SIG-M5 treated with dmso at 0.1 percent for 504 hours (cell line): ENCODE measurements at regions not wholly inside any gene's neighbourhood (a gene's known extent, or its start where the extent isn't known, plus 50 kb on each side); places are given as distances from the start of the nearest gene placed in this dataset.
A peak's percentile ranks its signal among the peaks of the same experiment; 100 is the strongest.

Source experiments
- DNase-seq: peaks from one replicate; lab custom pipeline; 2025; ENCODE audit not compliant: unreplicated experiment; lab: John Stamatoyannopoulos, UW

DNA sequence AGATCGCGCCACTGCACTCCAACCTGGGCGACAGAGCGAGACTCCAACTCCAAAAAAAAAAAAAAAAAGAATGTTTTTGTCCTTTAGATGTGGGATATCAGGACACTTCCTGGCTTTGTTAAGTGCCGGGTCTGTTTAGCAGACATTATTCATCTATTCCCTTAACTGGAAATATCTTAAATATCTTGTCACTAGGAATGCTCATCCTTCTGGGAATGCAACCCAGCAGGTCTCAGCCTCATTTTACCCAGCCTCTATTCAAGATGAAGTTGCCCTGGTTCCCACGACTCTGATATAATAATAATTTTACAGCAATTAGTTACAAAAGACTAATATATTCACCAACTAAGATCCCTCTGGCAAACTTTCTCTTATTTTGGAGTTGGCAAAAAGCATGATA, 260.9 kb upstream of the SLITRK3 start:
- DNase-seq = no peak

DNA sequence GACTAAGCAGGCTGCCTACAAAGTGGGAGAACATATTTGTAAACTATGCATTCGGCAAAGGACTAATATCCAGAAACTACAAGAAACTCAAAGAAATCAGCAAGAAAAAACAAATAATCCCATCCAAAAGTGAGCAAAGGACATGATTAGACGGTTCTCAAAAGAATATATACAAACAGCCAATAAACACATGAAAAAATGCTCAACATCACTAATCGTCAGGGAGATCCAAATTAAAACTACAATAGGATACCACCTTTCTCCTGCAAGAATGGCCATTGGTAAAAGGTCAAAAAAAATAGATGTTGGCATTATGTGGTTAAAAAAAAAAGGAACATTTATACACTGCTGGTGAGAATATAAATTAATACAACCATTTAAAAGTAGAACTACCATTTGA, 259.6 kb upstream of the SLITRK3 start:
- no peak for DNase-seq

DNA sequence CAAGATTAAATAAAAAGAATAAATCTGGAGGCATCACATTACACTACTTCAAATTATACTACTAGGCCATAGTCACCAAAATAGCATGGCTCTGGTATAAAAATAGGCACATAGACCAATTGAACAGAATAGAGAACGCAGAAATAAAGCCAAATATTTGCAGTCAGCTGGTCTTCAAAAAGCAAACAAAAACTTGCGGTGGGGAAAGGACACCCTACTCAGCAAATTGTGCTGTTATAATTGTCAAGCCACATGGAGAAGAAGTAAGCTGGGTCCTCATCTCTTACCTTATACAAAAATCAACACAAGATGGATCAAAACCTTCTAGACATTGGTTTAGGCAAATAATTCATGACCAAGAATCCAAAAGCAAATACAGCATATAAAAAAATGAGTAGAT, 259.2 kb upstream of the SLITRK3 start:
- DNase-seq = no peak

DNA sequence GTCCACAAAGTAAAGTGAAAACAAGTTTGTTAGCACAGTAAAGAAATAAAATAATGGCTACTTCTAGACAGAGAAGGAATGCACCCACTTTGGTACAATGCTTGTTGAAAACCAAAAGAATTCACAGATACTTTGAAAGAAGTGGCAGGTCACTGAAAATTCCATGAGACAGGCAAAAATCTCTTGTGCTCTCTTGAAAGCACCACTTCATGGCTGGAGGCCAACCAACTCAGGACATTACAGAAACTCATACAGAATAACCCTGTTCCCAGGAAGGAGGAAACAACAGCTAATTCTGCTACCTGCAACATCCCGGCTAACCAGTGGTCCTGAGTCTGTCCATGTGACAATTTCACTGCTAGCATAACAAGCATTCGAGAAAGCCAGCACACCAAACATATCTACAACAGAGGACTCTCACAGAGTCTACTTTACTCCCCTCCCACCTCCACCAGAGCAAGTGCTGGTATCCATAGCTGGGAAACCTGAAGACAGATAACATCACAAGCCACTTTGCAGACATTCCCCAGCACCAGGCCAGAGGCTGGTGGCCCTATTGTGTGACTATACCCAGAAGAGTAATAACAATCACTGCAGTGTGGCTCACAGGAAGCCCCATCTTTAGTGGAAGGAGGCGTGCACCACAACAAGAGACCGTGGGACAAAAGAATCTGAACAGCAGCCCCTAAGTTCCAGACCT, 255.3 kb upstream of the SLITRK3 start:
- no peak for DNase-seq

DNA sequence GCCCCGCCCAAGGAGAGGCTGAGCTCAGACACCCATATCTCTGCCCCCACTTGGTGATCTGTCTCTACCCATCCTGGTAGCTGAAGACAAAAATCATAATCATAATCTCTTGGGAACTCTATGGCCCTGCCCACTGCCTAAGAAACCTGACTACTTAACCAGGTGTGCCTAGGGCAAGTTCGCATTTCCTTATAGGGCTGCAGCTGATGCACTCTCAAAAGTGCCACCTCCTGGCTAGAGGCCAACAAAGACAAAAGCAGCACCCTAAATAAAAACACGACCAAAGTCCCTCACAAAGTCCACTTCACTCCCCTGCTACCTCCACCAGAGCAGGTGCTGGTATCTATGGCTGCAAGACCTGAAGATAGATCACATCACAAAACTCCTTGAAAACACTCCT, 250.4 kb upstream of the SLITRK3 start:
- DNase-seq = no peak

DNA sequence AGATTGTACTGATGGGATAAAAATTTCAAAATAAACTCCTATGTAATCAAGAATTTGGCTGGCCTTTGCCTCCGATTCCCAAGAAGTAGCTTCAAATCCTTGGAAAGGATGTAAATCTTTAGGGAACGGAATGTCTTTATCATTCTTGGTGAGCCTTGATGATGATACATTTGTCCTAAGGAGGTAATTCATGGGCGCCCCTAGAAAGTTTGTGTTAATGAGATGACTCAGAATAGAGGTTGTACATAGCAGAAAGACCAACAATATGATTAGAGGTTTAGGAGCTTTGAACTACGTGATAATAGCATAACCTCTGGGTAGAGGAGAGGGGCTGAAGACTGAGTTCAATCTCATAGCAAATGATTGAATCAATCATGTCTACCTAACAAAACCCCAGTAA, 248.6 kb upstream of the SLITRK3 start:
- DNase-seq = no peak

- DNase-seq = no peak
Measured at GRCh38 chr3:165443664-165444063, 247.5 kb upstream of the SLITRK3 start.

- DNase-seq = no peak
Measured at GRCh38 chr3:165442061-165442460, 245.9 kb upstream of the SLITRK3 start.

DNA sequence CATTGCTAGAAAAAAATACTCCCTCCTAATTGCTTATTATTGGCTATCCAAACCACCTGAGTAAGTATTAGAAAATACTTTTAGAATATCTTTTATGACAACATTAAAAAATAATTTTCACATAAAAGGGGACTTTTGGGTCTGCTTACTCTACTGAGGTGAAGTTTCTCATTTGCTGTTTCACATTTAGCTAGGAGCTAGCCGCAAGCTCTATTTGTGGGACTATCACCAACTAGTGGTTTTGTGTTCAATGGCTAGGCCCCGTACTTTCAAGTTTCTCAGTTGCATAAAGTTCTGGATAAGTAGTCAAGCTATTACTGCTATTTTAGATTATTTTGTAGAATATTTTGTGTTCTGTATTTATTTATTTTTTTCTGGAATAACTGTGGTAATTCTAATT, 244.2 kb upstream of the SLITRK3 start:
- no peak for DNase-seq

DNA sequence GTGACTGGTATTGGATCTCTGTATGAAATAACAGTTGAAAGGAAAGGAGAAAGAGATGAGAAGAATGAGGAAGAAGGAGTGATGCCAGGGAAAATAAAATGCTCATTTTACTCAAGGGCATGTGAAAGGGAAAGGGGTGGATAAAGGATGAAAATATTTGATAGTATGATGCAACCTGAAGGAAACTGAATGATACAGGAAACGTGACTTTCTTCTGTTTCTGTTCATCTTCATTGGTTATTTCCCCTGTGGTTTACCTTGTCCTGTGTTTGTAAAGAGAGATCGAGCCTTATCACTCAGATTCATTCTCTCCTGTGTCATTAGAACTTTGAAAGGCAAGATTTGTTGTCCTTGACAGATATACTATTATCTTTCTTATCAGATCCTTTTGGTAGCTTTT, 243.6 kb upstream of the SLITRK3 start:
- DNase-seq = no peak

- no peak for DNase-seq
Measured at GRCh38 chr3:165434516-165434915, 238.3 kb upstream of the SLITRK3 start.

- DNase-seq = no peak
Measured at GRCh38 chr3:165406425-165406824, 210.2 kb upstream of the SLITRK3 start.

GRCh38 chr3:165404357-165405027, 208.3 kb upstream of the SLITRK3 start:
- no peak for DNase-seq

GRCh38 chr3:165403666-165404065, 207.5 kb upstream of the SLITRK3 start:
- no peak for DNase-seq

DNA sequence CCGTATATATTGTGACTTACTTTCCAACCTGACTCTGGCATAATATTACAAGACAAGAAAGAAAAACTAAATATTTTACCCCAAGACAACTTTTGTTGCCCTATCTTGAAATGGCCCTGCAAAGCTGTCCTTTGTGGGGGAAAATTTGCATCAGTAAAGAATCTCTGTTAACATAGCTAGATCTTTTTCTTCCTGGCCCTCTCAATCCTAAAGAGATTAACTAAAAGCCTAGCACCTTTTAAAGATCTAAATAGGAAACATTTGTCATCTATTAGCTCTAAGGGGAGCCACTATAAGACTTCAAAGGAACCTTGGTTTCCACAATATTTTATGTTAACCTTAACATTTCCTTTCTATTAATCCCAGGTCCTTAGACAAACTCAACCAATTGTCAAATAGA, 199.0 kb upstream of the SLITRK3 start:
- DNase-seq = no peak

GRCh38 chr3:165393461-165393860, 197.3 kb upstream of the SLITRK3 start:
- no peak for DNase-seq

- DNase-seq = no peak
Measured at GRCh38 chr3:165390166-165390565, 194.0 kb upstream of the SLITRK3 start.

GRCh38 chr3:165389653-165390052, 193.5 kb upstream of the SLITRK3 start:
- no peak for DNase-seq

DNA sequence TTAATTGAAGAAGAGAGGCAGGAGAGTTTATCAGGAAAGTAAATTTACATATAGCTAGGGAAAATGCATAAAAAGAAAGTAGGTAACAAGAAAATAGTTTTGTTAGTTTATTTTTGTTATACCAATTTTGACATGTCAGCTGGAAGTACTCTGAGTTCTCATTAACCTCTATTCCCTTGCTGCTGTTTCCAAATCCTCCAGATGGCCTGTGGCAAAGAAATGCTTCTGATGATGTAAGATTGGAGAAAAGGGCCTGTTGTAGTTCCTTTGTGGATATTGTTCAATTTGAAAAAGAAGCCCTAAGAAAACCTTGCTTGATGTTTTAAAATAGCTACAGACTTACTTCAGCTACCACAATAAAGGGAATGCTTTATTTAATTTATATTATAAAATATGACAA, 192.9 kb upstream of the SLITRK3 start:
- peak; percentile 12 for DNase-seq

- DNase-seq = no peak
Measured at GRCh38 chr3:165383381-165383780, 187.2 kb upstream of the SLITRK3 start.

GRCh38 chr3:165382672-165383071, 186.5 kb upstream of the SLITRK3 start:
- DNase-seq = no peak

- DNase-seq = no peak
Measured at GRCh38 chr3:165378761-165379160, 182.6 kb upstream of the SLITRK3 start.

DNA sequence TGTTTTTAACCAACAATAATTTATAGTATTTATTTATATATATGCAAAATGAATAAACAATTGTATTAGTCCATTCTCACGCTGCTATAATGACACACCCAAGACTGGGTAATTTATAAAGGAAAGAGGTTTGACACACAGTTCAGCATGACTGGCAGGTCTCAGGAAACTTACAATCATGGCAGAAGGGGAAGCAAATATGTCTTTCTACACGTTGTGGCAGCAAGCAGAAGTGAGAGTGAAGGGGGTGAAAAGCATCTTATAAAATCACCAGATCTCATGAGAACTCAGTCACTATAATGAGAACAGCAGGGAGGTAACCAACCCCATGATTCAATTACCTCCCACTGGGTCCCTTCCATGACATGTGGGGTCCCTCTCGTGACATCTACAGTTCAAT, 162.8 kb upstream of the SLITRK3 start:
- peak; percentile 56 for DNase-seq
